GM19025 (cell line): ENCODE measurements at regions not wholly inside any gene's neighbourhood (a gene's known extent, or its start where the extent isn't known, plus 50 kb on each side); places are given as distances from the start of the nearest gene placed in this dataset.
"Not testable (repeated sequence)": the region's sequence is repeated elsewhere in the genome, so short reads cannot be mapped to it uniquely, and the experiment has no call there.

Source experiments
- ATAC-seq: cut with Tn5 transposase; IDR thresholded peaks from one replicate; pipeline ENCODE4 v1.9.1; 2021; ENCODE audit warnings: mild to moderate bottlenecking, low read depth, moderate library complexity; ENCODE audit not compliant: unreplicated experiment

GRCh38 chr6:138655828-138656227, 117.7 kb upstream of the CCDC28A start:
- ATAC-seq: no peak

- ATAC-seq: no peak
Observed at GRCh38 chr6:138656364-138657064, 117.1 kb upstream of the CCDC28A start.

DNA sequence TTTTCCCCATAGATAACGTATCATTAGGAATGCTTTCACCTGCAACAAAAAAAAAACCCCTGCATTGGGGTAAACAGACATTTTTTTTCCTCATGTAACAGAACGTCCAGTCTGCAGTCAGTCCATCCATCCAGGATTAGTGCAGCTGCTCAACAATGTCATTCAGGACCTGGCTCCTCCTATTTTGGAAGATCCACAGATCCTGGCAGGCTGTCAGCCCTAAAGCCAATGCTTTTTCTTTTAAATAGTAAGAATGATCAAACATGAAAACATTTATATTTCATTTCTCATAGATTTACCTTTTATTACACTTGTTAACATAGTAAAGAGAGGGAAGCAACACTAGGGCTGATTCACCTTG, 116.5 kb upstream of the CCDC28A start:
- no peak for ATAC-seq

- ATAC-seq: no peak
Observed at GRCh38 chr6:138659998-138660397, 113.6 kb upstream of the CCDC28A start.

DNA sequence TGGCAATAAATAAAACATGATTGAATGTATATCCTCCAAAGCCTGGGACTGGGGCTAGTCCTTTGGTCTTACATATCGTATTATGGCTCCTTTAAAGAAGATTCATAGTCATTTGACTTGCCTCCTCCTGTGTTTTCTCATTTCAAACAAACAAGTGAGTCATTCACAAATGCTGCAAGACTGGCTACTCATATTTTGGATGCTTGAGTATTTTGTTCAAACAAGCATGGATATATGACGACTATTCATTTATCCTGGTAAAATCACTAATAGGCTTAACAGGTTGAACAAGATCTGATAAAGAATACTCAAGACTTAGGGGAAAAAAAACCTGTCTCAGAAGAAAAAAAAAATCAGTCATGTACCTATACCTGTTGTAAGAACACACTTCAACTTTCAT, 111.1 kb upstream of the CCDC28A start:
- no peak for ATAC-seq

DNA sequence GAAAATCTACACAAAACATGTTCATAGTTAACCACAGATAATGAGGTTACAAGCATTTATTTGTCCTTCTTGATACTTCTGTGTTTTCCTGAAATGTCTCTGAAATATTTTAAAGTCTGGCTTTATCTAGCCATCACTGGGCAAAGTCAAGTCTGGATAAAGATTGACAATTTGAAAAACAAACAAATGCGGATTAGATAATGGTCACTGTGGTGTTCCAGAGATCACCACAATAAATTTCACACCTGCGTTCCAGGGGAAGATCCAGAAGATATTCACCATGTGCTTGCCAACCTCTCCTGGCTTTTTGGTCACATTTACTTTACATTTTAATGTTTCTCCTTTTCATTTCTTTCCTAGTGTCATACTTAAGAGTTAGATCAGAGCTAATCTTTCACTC, 109.7 kb upstream of the CCDC28A start:
- no peak for ATAC-seq

- no peak for ATAC-seq
Observed at GRCh38 chr6:138664745-138665144, 108.8 kb upstream of the CCDC28A start.

GRCh38 chr6:138666636-138667035, 106.9 kb upstream of the CCDC28A start:
- no peak for ATAC-seq

DNA sequence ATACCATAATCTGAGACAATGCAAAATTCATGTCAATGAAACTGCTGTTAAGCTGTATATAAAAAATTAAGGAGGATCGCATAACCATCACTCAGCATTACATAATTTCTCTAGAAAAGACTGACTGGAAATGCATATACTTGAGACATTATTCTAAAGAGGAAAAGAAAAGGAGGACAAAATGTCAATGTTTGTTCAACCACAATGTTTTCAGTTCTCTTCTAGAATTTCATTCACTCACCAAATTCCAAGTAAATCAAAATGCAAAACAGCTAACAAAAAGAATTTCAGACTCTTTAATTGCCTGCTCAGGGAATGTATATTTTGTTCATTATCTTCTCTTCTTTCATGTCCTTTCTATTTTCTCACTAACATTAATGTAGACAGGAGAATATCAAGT, 106.2 kb upstream of the CCDC28A start:
- no peak for ATAC-seq

DNA sequence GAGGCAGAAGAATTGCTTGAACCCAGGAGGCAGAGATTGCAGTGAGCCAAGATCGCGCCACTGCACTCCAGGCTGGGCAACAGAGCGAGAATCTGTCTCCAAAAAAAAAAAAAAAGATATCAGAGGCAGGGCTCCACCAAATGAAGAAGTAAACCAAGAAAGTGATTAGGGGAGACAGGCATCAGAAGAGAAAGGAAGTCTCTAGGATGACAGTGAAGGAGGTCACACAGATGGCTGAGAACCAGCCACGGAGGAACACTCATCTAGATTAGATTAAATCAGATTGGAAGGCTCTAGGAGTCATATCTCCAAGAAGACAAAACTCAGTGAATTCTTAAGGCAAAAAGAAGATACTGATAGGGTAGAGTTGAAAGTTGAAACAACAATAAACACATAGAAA, 102.2 kb upstream of the CCDC28A start:
- ATAC-seq: no peak

GRCh38 chr6:138673346-138674014, 100.1 kb upstream of the CCDC28A start:
- no peak for ATAC-seq

DNA sequence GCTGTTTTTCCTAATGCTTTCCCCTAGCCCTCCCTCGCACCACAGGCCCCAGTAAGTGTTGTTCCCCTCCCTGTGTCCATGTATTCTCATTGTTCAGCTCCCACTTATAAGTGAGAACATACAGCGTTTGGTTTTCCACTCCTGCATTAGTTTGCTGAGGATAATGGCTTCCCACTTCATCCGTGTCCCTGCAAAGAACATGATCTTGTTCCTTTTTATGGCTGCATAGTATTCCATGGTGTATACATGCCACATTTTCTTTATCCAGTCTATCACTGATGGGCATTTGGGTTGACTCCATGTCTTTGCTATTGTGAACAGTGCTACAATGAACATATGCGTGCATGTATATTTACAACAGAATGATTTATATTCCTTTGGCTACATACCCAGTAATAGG, 99.1 kb upstream of the CCDC28A start:
- ATAC-seq: not testable (repeated sequence)

GRCh38 chr6:138677538-138677937, 96.0 kb upstream of the CCDC28A start:
- no peak for ATAC-seq

GRCh38 chr6:138678168-138678567, 95.4 kb upstream of the CCDC28A start:
- no peak for ATAC-seq

DNA sequence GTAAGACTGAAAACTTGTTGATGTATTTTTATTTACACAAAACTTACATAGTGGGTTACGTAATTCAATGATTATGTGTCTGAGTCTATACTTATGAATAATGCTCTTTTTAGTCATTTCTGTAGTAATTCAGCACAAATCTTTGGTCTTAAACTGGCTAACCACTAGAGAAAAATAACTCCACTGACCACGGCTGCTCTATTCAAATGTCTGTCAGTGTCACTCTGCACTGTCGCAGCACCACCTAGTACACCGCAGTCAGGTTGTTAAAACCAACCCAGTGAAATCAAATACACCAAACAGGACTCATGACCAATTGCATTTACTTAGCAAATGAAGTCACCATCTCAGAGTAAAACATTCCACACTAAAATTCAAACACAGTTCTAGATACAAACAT, 93.5 kb upstream of the CCDC28A start:
- no peak for ATAC-seq

DNA sequence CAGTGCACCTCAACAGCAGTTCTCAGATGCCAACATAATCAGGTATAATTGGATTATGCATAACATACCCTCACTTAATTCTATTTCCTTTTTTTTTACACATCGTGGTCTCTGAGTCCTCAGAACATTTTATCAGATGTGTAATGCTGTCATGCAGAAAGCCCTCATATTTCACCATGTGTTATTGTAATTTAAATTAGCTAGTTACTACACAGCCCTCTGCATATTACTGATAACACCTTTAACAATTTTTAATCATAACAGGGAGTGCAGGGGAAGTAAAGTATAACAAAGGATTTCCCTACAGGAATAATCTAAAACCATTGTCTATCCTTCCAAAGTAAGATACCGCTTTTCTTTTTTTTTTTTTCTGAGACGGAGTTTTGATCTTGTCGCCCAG, 91.9 kb upstream of the CCDC28A start:
- ATAC-seq: no peak

DNA sequence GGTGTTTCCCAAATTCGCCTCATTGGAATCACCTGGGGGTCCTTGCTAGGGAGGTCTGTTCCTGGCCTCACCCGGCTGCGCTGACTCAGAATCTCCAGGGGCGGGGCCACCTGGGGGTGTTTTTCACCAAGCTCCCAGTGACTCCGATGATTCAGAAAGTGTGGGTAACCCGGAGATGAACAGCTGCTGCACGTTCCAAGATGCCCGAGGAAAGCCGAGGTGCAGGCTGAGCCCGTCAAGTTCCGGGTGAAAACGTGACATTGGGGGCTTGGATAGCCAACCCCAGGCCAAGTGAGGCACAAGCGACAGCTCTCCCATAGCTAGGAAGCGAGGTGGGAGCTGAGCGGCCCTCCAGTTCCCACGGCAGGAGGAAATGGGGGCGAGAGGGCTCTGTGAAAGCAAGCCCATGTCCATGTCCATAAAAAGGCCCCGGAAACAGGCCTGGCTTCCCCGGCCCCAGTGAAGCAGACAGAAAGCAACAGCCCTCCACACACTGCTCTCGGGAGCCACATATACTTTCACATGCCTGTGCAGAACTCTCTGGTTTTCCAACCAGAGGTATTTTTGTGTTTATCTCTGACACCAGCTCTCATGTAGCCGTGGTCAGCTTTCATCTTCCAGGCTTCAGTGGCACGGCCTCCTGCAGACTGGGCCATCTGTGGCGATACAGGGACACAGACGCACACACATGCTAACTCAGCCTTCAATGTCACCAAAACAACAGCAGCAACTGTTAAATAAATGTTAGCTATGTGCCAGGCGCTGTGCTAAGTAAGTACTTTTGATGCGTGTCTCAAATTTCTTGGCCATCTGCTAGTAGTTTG, 90.7 kb upstream of the CCDC28A start:
- ATAC-seq: no peak

GRCh38 chr6:138685257-138685656, 88.3 kb upstream of the CCDC28A start:
- ATAC-seq: no peak

DNA sequence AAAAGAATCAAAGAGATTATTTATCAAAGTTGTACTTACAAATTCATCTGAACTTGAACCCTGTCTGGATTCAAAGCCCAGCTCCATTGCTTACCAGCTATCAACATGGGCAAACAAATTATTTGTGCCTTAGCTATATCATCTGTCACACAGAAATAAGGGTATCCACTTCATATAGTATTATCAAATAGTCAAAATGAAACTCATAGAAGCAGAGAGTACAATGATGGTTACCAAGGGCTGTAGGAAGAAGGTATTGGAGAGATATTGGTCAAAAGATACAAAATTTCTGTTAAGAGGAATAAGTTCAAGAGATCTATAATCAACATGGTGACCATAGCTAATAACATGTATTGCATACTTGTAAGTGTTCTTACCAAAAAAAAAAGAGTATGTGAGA, 87.8 kb upstream of the CCDC28A start:
- ATAC-seq: no peak

DNA sequence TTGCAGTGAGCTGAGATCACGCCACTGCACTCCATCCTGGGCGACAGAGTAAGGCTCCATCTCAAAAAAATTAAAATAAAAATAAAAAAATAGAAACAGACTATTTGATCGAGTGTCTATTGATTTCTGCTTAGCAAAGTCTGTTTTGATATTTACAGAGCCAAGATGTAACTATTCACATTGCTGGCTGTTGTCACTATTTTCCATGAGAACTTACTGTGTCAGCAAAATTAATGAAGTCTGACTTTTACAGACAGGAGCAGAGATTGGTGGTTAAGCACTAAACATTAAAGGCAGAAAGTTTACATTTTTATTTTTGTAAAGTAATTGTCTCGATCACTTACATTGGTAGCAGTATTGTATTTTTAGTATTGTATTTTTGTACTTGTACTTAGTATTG, 85.0 kb upstream of the CCDC28A start:
- no peak for ATAC-seq

GRCh38 chr6:138689849-138690248, 83.7 kb upstream of the CCDC28A start:
- ATAC-seq: no peak
